GM12865 (cell line): ENCODE measurements at regions not wholly inside any gene's neighbourhood (a gene's known extent, or its start where the extent isn't known, plus 50 kb on each side); places are given as distances from the start of the nearest gene placed in this dataset.

Source experiments
- DNase-seq: peaks from one replicate; pipeline ENCODE4 v3.0.0; 2010; ENCODE audit warnings: low read depth
- H3K4me3 ChIP-seq: 2 replicates; pipeline ENCODE4 v1.5.1; 2011; ENCODE audit warnings: mild to moderate bottlenecking, low read depth, low read length, control low read depth
- CTCF ChIP-seq: IDR thresholded peaks from 2 replicates; pipeline ENCODE4 v1.5.1; 2011; ENCODE audit warnings: low read length, control low read depth, low read depth, inconsistent platforms; ENCODE audit not compliant: insufficient read depth; ENCODE audit errors: missing control alignments

GRCh38 chr7:46072722-46073121 is 151.7 kb upstream of the IGFBP3 start:
- no peak for TF ChIP-seq CTCF
- H3K4me3 ChIP-seq = no peak overlapping the region
- DNase-seq = peak; percentile 72

- TF ChIP-seq CTCF = no peak
- no peak overlapping the region for H3K4me3 ChIP-seq
- no peak for DNase-seq
Measured at GRCh38 chr7:46071601-46072000, 150.5 kb upstream of the IGFBP3 start.

GRCh38 chr7:46071076-46071475 is 150.0 kb upstream of the IGFBP3 start:
- no peak for DNase-seq
- TF ChIP-seq CTCF = no peak
- H3K4me3 ChIP-seq = no peak overlapping the region

GRCh38 chr7:46068159-46068558 is 147.1 kb upstream of the IGFBP3 start:
- DNase-seq = no peak
- H3K4me3 ChIP-seq = no peak overlapping the region
- TF ChIP-seq CTCF = no peak

- TF ChIP-seq CTCF = no peak
- no peak overlapping the region for H3K4me3 ChIP-seq
- DNase-seq = no peak
Measured at GRCh38 chr7:46059308-46060020, 138.4 kb upstream of the IGFBP3 start.

- no peak for TF ChIP-seq CTCF
- peak; percentile 69 for DNase-seq
- H3K4me3 ChIP-seq = no peak overlapping the region
Measured at GRCh38 chr7:46058086-46058823, 137.2 kb upstream of the IGFBP3 start.
